GM19372 (cell line): ENCODE measurements at regions not wholly inside any gene's neighbourhood (a gene's known extent, or its start where the extent isn't known, plus 50 kb on each side); places are given as distances from the start of the nearest gene placed in this dataset.

Experiments used
- ATAC-seq: cut with Tn5 transposase; IDR thresholded peaks from one replicate; pipeline ENCODE4 v1.9.1; 2021; ENCODE audit warnings: mild to moderate bottlenecking, low read depth, moderate library complexity; ENCODE audit not compliant: unreplicated experiment

GRCh38 chr12:58347691-58348090 lies 406.3 kb downstream of the ATP23 start:
- ATAC-seq, result no peak

GRCh38 chr12:58349161-58349560 lies 407.8 kb downstream of the ATP23 start:
- ATAC-seq, result no peak

- no peak for ATAC-seq
These were observed 415.4 kb downstream of the ATP23 start for GRCh38 chr12:58356794-58357193.

- ATAC-seq, result no peak
These were observed 416.1 kb downstream of the ATP23 start for GRCh38 chr12:58357511-58357910.

- no peak for ATAC-seq
These were observed 417.0 kb downstream of the ATP23 start for GRCh38 chr12:58358369-58358768.

GRCh38 chr12:58359084-58359483 lies 417.7 kb downstream of the ATP23 start:
- ATAC-seq, result no peak

GRCh38 chr12:58361056-58361455 lies 419.7 kb downstream of the ATP23 start:
- ATAC-seq, result no peak

- no peak for ATAC-seq
These were observed 422.6 kb downstream of the ATP23 start for GRCh38 chr12:58363971-58364370.

- ATAC-seq, result no peak
These were observed 423.2 kb downstream of the ATP23 start for GRCh38 chr12:58364389-58365086.

- ATAC-seq, result no peak
These were observed 423.7 kb downstream of the ATP23 start for GRCh38 chr12:58365087-58365390.

- ATAC-seq, result no peak
These were observed 425.7 kb downstream of the ATP23 start for GRCh38 chr12:58367041-58367440.

GRCh38 chr12:58368001-58368400 lies 426.6 kb downstream of the ATP23 start:
- no peak for ATAC-seq

- ATAC-seq, result no peak
These were observed 428.2 kb downstream of the ATP23 start for GRCh38 chr12:58369576-58369975.

GRCh38 chr12:58372298-58372697 lies 430.9 kb downstream of the ATP23 start:
- peak; percentile 87 for ATAC-seq

GRCh38 chr12:58378028-58378427 lies 436.7 kb downstream of the ATP23 start:
- no peak for ATAC-seq

- ATAC-seq, result no peak
These were observed 440.2 kb downstream of the ATP23 start for GRCh38 chr12:58381546-58381945.

GRCh38 chr12:58384196-58384595 lies 442.8 kb downstream of the ATP23 start:
- no peak for ATAC-seq

GRCh38 chr12:58386136-58386535 lies 444.8 kb downstream of the ATP23 start:
- no peak for ATAC-seq

- ATAC-seq, result no peak
These were observed 445.8 kb downstream of the ATP23 start for GRCh38 chr12:58387199-58387598.

- ATAC-seq, result no peak
These were observed 446.9 kb downstream of the ATP23 start for GRCh38 chr12:58388261-58388660.

GRCh38 chr12:58393152-58393551 lies 451.8 kb downstream of the ATP23 start:
- no peak for ATAC-seq

GRCh38 chr12:58395056-58395455 lies 453.7 kb downstream of the ATP23 start:
- ATAC-seq, result no peak

- no peak for ATAC-seq
These were observed 454.1 kb downstream of the ATP23 start for GRCh38 chr12:58395470-58395869.
